ENCODE measurements at regions not wholly inside any gene's neighbourhood (a gene's known extent, or its start where the extent isn't known, plus 50 kb on each side); places are given as distances from the start of the nearest gene placed in this dataset.

GRCh38 chr1:245091818-245092637 lies 62.8 kb upstream of the KIF26B start:
- no peak overlapping the region for H3K27ac ChIP-seq (ENCODE audit: low read length)
- H3K36me3 Mint-ChIP-seq = no peaks in the 10 kb centered on the region
- 90% methylated on average over 11 of the region's 12 CpGs for WGBS (ENCODE audit: insufficient coverage)
- H3K27ac Mint-ChIP-seq = no peak overlapping the region
- H3K27me3 Mint-ChIP-seq (ENCODE audit: low read depth in 2 of 2) = no peaks in the 10 kb centered on the region
- H3K4me1 ChIP-seq (ENCODE audit: control insufficient read depth, insufficient read depth, low read length) = no peaks in the 10 kb centered on the region
- no peaks in the 10 kb centered on the region for H3K27me3 ChIP-seq (ENCODE audit: control insufficient read depth, insufficient read depth, low read length)
- no peaks in the 10 kb centered on the region for H3K9me3 Mint-ChIP-seq
- ATAC-seq = no peak
- H3K9me3 ChIP-seq (ENCODE audit: control insufficient read depth, insufficient read depth, low read length) = no peaks in the 10 kb centered on the region
- no peak overlapping the region for H3K4me3 Mint-ChIP-seq
- TF ChIP-seq CTCF (IDR thresholded peaks at IDR 0.05) = no peak
- H3K36me3 ChIP-seq (ENCODE audit: control insufficient read depth, insufficient read depth, low read length) = no peaks in the 10 kb centered on the region
- no peak for DNase-seq
- no peak overlapping the region for H3K4me3 ChIP-seq (ENCODE audit: low read length)
- no peaks in the 10 kb centered on the region for H3K4me1 Mint-ChIP-seq
- intact Hi-C loops (cut with micrococcal nuclease) = no loop called here

- Mint-ChIP-seq H3K27me3 (ENCODE audit: low read depth in 2 of 2) (no peaks in the 10 kb centered on the region), H3K4me1 (no peaks in the 10 kb centered on the region), H3K4me3 (no peak overlapping the region), H3K36me3 (no peaks in the 10 kb centered on the region), H3K27ac (no peak overlapping the region), H3K9me3 (no peaks in the 10 kb centered on the region)
- DNase-seq (no peak), ATAC-seq (no peak)
- H3K9me3 ChIP-seq (ENCODE audit: control insufficient read depth, insufficient read depth, low read length) = no peaks in the 10 kb centered on the region
- intact Hi-C loops (cut with micrococcal nuclease) = no loop called here
- 96% methylated on average over 16 of the region's 16 CpGs for WGBS (ENCODE audit: insufficient coverage)
- H3K36me3 ChIP-seq (ENCODE audit: control insufficient read depth, insufficient read depth, low read length) = no peaks in the 10 kb centered on the region
- H3K4me1 ChIP-seq (ENCODE audit: control insufficient read depth, insufficient read depth, low read length) = no peaks in the 10 kb centered on the region
- no peak overlapping the region for H3K4me3 ChIP-seq (ENCODE audit: low read length)
- H3K27me3 ChIP-seq (ENCODE audit: control insufficient read depth, insufficient read depth, low read length) = no peaks in the 10 kb centered on the region
- H3K27ac ChIP-seq (ENCODE audit: low read length) = no peak overlapping the region
- TF ChIP-seq CTCF (IDR thresholded peaks at IDR 0.05) = no peak
Measured at GRCh38 chr1:245091171-245091621, 63.6 kb upstream of the KIF26B start.

- Histone ChIP-seq H3K4me3 (ENCODE audit: low read length) (no peak overlapping the region), H3K4me1 (ENCODE audit: control insufficient read depth, insufficient read depth, low read length) (no peaks in the 10 kb centered on the region), H3K27me3 (ENCODE audit: control insufficient read depth, insufficient read depth, low read length) (no peaks in the 10 kb centered on the region), H3K9me3 (ENCODE audit: control insufficient read depth, insufficient read depth, low read length) (no peaks in the 10 kb centered on the region), H3K27ac (ENCODE audit: low read length) (no peak overlapping the region), H3K36me3 (ENCODE audit: control insufficient read depth, insufficient read depth, low read length) (no peaks in the 10 kb centered on the region)
- 87% methylated on average over 11 of the region's 11 CpGs for WGBS (ENCODE audit: insufficient coverage)
- no peak overlapping the region for H3K27ac Mint-ChIP-seq
- no peaks in the 10 kb centered on the region for H3K4me1 Mint-ChIP-seq
- no peak for DNase-seq
- no peak for ATAC-seq
- H3K4me3 Mint-ChIP-seq = no peak overlapping the region
- H3K27me3 Mint-ChIP-seq (ENCODE audit: low read depth in 2 of 2) = no peaks in the 10 kb centered on the region
- no peaks in the 10 kb centered on the region for H3K9me3 Mint-ChIP-seq
- no peak for TF ChIP-seq CTCF (IDR thresholded peaks at IDR 0.05)
- no peaks in the 10 kb centered on the region for H3K36me3 Mint-ChIP-seq
- intact Hi-C loops (cut with micrococcal nuclease) = no loop called here
Measured at GRCh38 chr1:245090491-245091090, 64.2 kb upstream of the KIF26B start.
